ENCODE measurements at regions not wholly inside any gene's neighbourhood (a gene's known extent, or its start where the extent isn't known, plus 50 kb on each side); places are given as distances from the start of the nearest gene placed in this dataset.

DNA sequence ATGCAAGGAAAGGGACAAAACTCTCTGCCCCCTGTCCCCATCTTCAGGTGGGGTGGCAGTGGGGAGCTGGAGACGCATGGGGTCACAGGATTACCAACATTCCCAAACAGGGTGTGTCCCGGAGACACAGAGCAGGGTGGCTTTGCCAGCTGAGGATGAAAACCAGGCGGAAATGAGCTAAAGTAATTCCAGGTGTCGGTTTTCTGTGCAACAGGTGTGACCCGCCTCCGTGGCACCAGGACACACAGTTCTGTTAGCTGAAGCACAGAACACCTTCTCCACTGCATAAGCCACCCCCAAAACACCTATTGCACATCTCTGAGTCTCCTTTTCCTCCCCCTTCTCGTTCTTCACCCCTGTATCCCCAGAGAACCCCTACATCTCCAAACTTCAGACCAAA, 122.7 kb upstream of the GLI2 start (continued):
- TF ChIP-seq AFF4 (CRISPR knock-in tag; IDR thresholded peaks at IDR 0.05) (no peak), PYGO2 (tag; IDR thresholded peaks at IDR 0.05) (no peak)

DNA sequence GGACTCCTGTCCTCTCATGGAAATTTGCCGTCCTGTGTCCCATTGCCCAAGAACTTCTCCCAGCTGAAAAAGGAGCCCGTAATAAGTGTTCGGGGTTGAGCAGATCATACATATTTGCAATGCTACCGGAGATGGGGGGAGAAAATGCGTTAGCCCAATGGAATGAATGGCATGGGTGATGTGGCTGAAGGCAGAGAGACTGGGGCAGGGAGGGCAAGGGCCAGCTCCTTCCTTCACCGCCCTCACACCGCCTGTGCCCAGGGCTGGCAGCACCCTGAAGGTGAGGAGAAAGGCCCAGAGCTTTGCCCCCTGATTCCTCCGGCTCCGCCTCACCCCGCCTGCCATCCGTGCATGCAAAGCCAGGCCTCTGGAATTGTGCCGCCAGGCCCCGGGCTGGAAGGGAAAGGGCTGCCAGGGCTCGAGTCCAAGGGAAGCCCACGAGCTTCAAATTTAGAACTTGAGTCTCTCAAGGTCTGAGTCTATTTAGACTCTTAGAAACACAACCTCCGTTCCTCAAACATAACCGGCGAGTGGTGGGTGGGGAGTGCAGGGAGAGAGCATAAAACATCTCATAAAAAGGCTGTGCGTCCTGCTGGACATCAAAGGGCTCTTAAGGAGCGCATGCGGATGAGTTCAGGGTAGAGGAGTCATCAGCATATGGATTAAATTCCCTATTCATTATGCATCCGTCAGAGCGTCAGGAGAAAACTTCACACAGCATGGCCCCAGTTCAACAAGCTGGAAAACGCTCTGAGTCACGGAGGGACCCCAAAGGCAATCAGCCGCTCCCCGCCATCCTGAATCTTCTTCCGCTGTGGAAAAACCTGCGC, 121.7 kb upstream of the GLI2 start:
- Histone ChIP-seq H4K20me1 (replicated peaks; ENCODE audit: control insufficient read depth, insufficient read depth, low read length) (no peaks in the 10 kb centered on the region), H3K4me1 (replicated peaks in 1 of 2; ENCODE audit: control insufficient read depth in 2 of 2, insufficient read depth in 2 of 2, low read length in 2 of 2) (no peaks in the 10 kb centered on the region), H3K4me2 (ENCODE audit: insufficient read depth, low read length) (no peak overlapping the region), H3K9ac (ENCODE audit: insufficient read depth in 1 of 2, low read depth in 2 of 2, low read length in 2 of 2) (no peak overlapping the region), H3K27ac (ENCODE audit: extremely low read depth, low read depth, low read length) (no peak overlapping the region), H3K36me3 (ENCODE audit: control insufficient read depth, insufficient read depth, low read length) (no peaks in the 10 kb centered on the region), H3K27me3 (ENCODE audit: control insufficient read depth in 2 of 2, insufficient read depth in 2 of 2, low read length in 2 of 2) (peaks cover 6 to 64% of the 10 kb centered on the region in 2 experiments), H3K79me2 (ENCODE audit: control insufficient read depth, insufficient read depth, low read length) (no peaks in the 10 kb centered on the region), H3K4me3 (no peak overlapping the region), H3K9me3 (replicated peaks; ENCODE audit: control insufficient read depth, insufficient read depth, low read depth, low read length) (no peaks in the 10 kb centered on the region), H3K9me1 (ENCODE audit: control insufficient read depth, insufficient read depth, low read length) (no peaks in the 10 kb centered on the region), H2AFZ (ENCODE audit: low read depth, low read length) (no peak overlapping the region)
- intact Hi-C loops (cut with micrococcal nuclease) (no loop called here), in situ Hi-C loops (cut with MboI) (no loop called here)
- no peak for FAIRE-seq
- ChIA-PET CTCF (ENCODE audit: low intra/inter-chr PET ratio) (no interaction called here), POLR2A (no interaction called here)
- under 1% methylated on average over 23 of the region's 29 CpGs for WGBS (ENCODE audit: insufficient coverage, low coverage, missing lambda C conversion rate)
- no peak for DNase-seq (ENCODE audit: extremely low read depth in 1 of 4, low spot score in 3 of 4)
- BruUV-seq (replicated peaks): no TSS peak
- no peak for ATAC-seq
- TF ChIP-seq CREB5 (CRISPR knock-in tag; IDR thresholded peaks at IDR 0.05): no peak
- no peak for TF ChIP-seq PTTG1 (tag; IDR thresholded peaks at IDR 0.05; ENCODE audit: low read depth)
- no peak for TF ChIP-seq SRF (CRISPR knock-in tag; IDR thresholded peaks at IDR 0.05)
- no peak for TF ChIP-seq ZNF398 (CRISPR knock-in tag; IDR thresholded peaks at IDR 0.05)
- no peak for TF ChIP-seq FOXJ3 (CRISPR knock-in tag; IDR thresholded peaks at IDR 0.05)
- TF ChIP-seq ZBTB34 (CRISPR knock-in tag; IDR thresholded peaks at IDR 0.05): no peak
- TF ChIP-seq ZBTB8A (IDR thresholded peaks at IDR 0.05; ENCODE audit: partially characterized antibody): no peak
- TF ChIP-seq LARP7 (IDR thresholded peaks at IDR 0.05): no peak
